Panc1 (cell line): ENCODE measurements at regions not wholly inside any gene's neighbourhood (a gene's known extent, or its start where the extent isn't known, plus 50 kb on each side); places are given as distances from the start of the nearest gene placed in this dataset.

Experiments
- ATAC-seq: fragments of 200-7000 bp; cut with Tn5 transposase; 2 replicates; pipeline ENCODE4 v1.9.1; 2020; ENCODE audit warnings: mild to moderate bottlenecking, moderate library complexity
- BruUV-seq: library from RNA; stranded (reverse); fragments of 400-500 nt; replicated peaks from 2 replicates; lab custom pipeline; 2021; lab: Mats Ljungman, UMichigan
- CTCF ChIA-PET: fragments of 300-600 bp; sonication (Branson Sonifier 250); formaldehyde crosslinking; loops from one replicate; lab custom pipeline; 2022; ENCODE audit warnings: antibody characterized with exemption; lab: Charles Lee
- POLR2A ChIA-PET: fragments of 300-600 bp; sonication (Branson Sonifier 250); formaldehyde crosslinking; loops from one replicate; lab custom pipeline; 2022; ENCODE audit warnings: antibody characterized with exemption; lab: Charles Lee
- DNase-seq: peaks from one replicate; pipeline ENCODE4 v3.0.0-alpha.2; 2010; ENCODE audit warnings: low read depth, low spot score
- H3K27ac ChIP-seq: 2 replicates; pipeline ENCODE4 v1.5.1; 2011; ENCODE audit warnings: mild to moderate bottlenecking, low read length, inconsistent platforms
- H3K27me3 ChIP-seq: fragments of 200-500 bp; sonication (Bioruptor generic); 2 replicates; pipeline ENCODE4 v1.6.0; 2014; ENCODE audit warnings: low read length, inconsistent platforms; ENCODE audit not compliant: control insufficient read depth, insufficient read depth
- H3K36me3 ChIP-seq: fragments of 200-500 bp; sonication (Bioruptor generic); 2 replicates; pipeline ENCODE4 v1.5.1; 2014; ENCODE audit warnings: inconsistent platforms, mild to moderate bottlenecking, low read length, moderate library complexity; ENCODE audit not compliant: control insufficient read depth, insufficient read depth
- H3K4me1 ChIP-seq: 2 replicates; pipeline ENCODE4 v1.5.1; 2011; ENCODE audit warnings: inconsistent platforms, mild to moderate bottlenecking, low read length, moderate library complexity; ENCODE audit not compliant: control insufficient read depth, insufficient read depth
- H3K4me3 ChIP-seq, 2 experiments: 2 replicates each; pipeline ENCODE4 v1.5.1; 2011 to 2012; ENCODE audit warnings: low read depth in 2 of 2, low read length in 2 of 2, mild to moderate bottlenecking in 2 of 2, inconsistent platforms in 1 of 2, moderate library complexity in 1 of 2
- H3K9me3 ChIP-seq: fragments of 200-500 bp; sonication (Bioruptor generic); 2 replicates; pipeline ENCODE4 v1.5.1; 2014; ENCODE audit warnings: low read depth, mild to moderate bottlenecking, inconsistent platforms, low read length, moderate library complexity; ENCODE audit not compliant: control insufficient read depth, insufficient read depth
- POLR2AphosphoS5 ChIP-seq: IDR thresholded peaks from 2 replicates; pipeline ENCODE4 v1.6.1; 2012; ENCODE audit warnings: mild to moderate bottlenecking, low read depth, low read length, moderate library complexity
- REST ChIP-seq, 2 experiments: IDR thresholded peaks; 2 replicates each; pipeline ENCODE4 v1.6.1; 2011 to 2012; ENCODE audit warnings: low read depth in 2 of 2, control low read depth in 1 of 2, low read length in 1 of 2, mild to moderate bottlenecking in 1 of 2, moderate library complexity in 1 of 2; ENCODE audit not compliant: insufficient read depth in 1 of 2
- SIN3A ChIP-seq: IDR thresholded peaks from 2 replicates; pipeline ENCODE4 v1.6.1; 2012; ENCODE audit warnings: low read depth, mild to moderate bottlenecking, low read length, moderate library complexity, borderline replicate concordance; ENCODE audit not compliant: insufficient read depth
- in situ Hi-C: cut with HindIII; loops from 2 replicates; pipeline ENCODE4 v1.10.0; 2016; ENCODE audit warnings: low sequenced_read_pairs, low pct_unique_long_range_greater_than_20kb
- intact Hi-C: fragments of 100-400 bp; cut with micrococcal nuclease; formaldehyde crosslinking; loops from one replicate; pipeline ENCODE4 v1.10.0; 2022; ENCODE audit not compliant: unreplicated experiment
- TF ChIP-seq, protein P1 (sequence below): fragments of 450-650 bp; IDR thresholded peaks from 2 replicates; pipeline ENCODE4 v1.5.1; 2017; ENCODE audit warnings: mild to moderate bottlenecking

DNA sequence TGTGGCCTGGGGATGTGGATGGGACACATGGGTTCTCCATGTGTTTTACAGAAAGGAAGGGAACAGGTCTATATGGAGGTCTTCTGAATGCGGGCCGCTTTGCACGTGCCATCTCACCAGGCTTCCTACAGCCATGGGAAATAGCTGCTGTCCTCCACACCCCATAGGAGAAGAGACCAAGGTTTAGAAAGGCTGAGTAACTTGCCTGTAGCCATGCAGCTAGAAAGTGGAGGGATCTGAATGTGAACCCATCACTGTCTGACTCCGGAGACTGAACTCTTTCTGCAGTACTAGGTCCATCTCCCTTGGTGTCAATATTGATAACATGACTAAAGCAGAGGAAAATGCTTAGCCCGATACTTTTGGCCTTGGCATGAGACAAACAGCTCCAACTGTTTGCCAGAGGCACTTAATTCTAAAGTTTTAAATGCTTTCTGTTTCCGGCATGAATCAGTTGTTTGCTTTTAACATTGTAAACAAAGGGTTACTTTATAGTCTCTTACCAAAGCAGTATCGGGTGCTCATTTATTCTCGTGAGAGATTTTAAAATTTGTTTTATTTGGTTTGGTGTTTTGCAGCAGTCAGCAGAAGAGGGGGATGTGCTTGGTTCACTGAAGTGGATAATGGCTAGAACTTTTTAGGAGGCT, 64.8 kb upstream of the LOXL4 start:
- ChIA-PET CTCF (no interaction called here), POLR2A (no interaction called here)
- intact Hi-C loops: no loop called here
- BruUV-seq: no TSS peak
- Histone ChIP-seq H3K4me1 (peaks cover 13% of the 10 kb centered on the region), H3K9me3 (peaks cover 4% of the 10 kb centered on the region; the same call in 1 of the 2 replicates), H3K27ac (no peak overlapping the region), H3K4me3 (no peak overlapping the region), H3K36me3 (no peaks in the 10 kb centered on the region), H3K27me3 (no peaks in the 10 kb centered on the region)
- peak; percentile 40; the same call in 1 of the 2 replicates for TF ChIP-seq POLR2AphosphoS5
- no peak for TF ChIP-seq SIN3A
- no peak for DNase-seq
- peak; percentile 75 for ATAC-seq
- in situ Hi-C loops: no loop called here

GRCh38 chr10:98331885-98332284, 63.9 kb upstream of the LOXL4 start:
- no peak for DNase-seq
- BruUV-seq: no TSS peak
- Histone ChIP-seq H3K4me3 (no peak overlapping the region), H3K9me3 (peaks cover 4% of the 10 kb centered on the region; the same call in 1 of the 2 replicates), H3K36me3 (no peaks in the 10 kb centered on the region), H3K27me3 (no peaks in the 10 kb centered on the region), H3K4me1 (peaks cover 13% of the 10 kb centered on the region), H3K27ac (no peak overlapping the region)
- intact Hi-C loops (no loop called here), in situ Hi-C loops (no loop called here)
- POLR2A ChIA-PET: no interaction called here
- ATAC-seq: no peak
- TF ChIP-seq REST (IDR thresholded peaks at IDR 0.05; ENCODE audit: insufficient read depth in 1 of 2, low read depth in 2 of 2, low read length in 1 of 2): no peak
- no peak for TF ChIP-seq SIN3A
- TF ChIP-seq, protein P1, sequence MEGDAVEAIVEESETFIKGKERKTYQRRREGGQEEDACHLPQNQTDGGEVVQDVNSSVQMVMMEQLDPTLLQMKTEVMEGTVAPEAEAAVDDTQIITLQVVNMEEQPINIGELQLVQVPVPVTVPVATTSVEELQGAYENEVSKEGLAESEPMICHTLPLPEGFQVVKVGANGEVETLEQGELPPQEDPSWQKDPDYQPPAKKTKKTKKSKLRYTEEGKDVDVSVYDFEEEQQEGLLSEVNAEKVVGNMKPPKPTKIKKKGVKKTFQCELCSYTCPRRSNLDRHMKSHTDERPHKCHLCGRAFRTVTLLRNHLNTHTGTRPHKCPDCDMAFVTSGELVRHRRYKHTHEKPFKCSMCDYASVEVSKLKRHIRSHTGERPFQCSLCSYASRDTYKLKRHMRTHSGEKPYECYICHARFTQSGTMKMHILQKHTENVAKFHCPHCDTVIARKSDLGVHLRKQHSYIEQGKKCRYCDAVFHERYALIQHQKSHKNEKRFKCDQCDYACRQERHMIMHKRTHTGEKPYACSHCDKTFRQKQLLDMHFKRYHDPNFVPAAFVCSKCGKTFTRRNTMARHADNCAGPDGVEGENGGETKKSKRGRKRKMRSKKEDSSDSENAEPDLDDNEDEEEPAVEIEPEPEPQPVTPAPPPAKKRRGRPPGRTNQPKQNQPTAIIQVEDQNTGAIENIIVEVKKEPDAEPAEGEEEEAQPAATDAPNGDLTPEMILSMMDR: peak; percentile 77
- CTCF ChIA-PET: interaction anchor here (0.7 kb wide), 1 partner anchor 197 kb away, joined by 4 read pairs; the partner anchor contains the start of gene R3HCC1L

GRCh38 chr10:98330987-98331386, 63.0 kb upstream of the LOXL4 start:
- Histone ChIP-seq H3K9me3 (peaks cover 4% of the 10 kb centered on the region; the same call in 1 of the 2 replicates), H3K4me3 (no peak overlapping the region), H3K27ac (no peak overlapping the region), H3K36me3 (no peaks in the 10 kb centered on the region), H3K4me1 (peaks cover 13% of the 10 kb centered on the region), H3K27me3 (no peaks in the 10 kb centered on the region)
- no TSS peak for BruUV-seq
- CTCF ChIA-PET: interaction anchor here (0.8 kb wide), 1 partner anchor 160 kb away, joined by 3 read pairs; no protein-coding TSS in a partner anchor
- POLR2A ChIA-PET: interaction anchor here (0.5 kb wide), 1 partner anchor 1099 kb away, joined by 3 read pairs; no protein-coding TSS in a partner anchor
- ATAC-seq (no peak), DNase-seq (no peak)
- in situ Hi-C loops: no loop called here
- no peak for TF ChIP-seq REST (IDR thresholded peaks at IDR 0.05; ENCODE audit: insufficient read depth in 1 of 2, low read depth in 2 of 2, low read length in 1 of 2)
- no peak for TF ChIP-seq POLR2AphosphoS5
- TF ChIP-seq, protein P1: no peak
- intact Hi-C loops: no loop called here
